ENCODE measurements at regions not wholly inside any gene's neighbourhood (a gene's known extent, or its start where the extent isn't known, plus 50 kb on each side); places are given as distances from the start of the nearest gene placed in this dataset.

- TF ChIP-seq, protein P1, sequence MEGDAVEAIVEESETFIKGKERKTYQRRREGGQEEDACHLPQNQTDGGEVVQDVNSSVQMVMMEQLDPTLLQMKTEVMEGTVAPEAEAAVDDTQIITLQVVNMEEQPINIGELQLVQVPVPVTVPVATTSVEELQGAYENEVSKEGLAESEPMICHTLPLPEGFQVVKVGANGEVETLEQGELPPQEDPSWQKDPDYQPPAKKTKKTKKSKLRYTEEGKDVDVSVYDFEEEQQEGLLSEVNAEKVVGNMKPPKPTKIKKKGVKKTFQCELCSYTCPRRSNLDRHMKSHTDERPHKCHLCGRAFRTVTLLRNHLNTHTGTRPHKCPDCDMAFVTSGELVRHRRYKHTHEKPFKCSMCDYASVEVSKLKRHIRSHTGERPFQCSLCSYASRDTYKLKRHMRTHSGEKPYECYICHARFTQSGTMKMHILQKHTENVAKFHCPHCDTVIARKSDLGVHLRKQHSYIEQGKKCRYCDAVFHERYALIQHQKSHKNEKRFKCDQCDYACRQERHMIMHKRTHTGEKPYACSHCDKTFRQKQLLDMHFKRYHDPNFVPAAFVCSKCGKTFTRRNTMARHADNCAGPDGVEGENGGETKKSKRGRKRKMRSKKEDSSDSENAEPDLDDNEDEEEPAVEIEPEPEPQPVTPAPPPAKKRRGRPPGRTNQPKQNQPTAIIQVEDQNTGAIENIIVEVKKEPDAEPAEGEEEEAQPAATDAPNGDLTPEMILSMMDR (IDR thresholded peaks at IDR 0.05): no peak
- no peak for TF ChIP-seq POLR2A (IDR thresholded peaks at IDR 0.05)
Measured at GRCh38 chr3:103047640-103048039, 612.8 kb downstream of the ZPLD1 start.

Measured in sigmoid colon (tissue), 3 donors.